IPS-18a (cell line): ENCODE measurements at regions not wholly inside any gene's neighbourhood (a gene's known extent, or its start where the extent isn't known, plus 50 kb on each side); places are given as distances from the start of the nearest gene placed in this dataset.

Source experiments
- H3K27ac ChIP-seq: one replicate; pipeline ENCODE4 v1.5.1; 2013; ENCODE audit warnings: low read length
- H3K27me3 ChIP-seq: one replicate; pipeline ENCODE4 v1.6.1; 2013; ENCODE audit warnings: mild to moderate bottlenecking, low read length; ENCODE audit not compliant: control insufficient read depth, insufficient read depth
- H3K36me3 ChIP-seq: one replicate; pipeline ENCODE4 v1.6.1; 2013; ENCODE audit warnings: low read depth, low read length; ENCODE audit not compliant: control insufficient read depth
- H3K4me1 ChIP-seq: one replicate; pipeline ENCODE4 v1.6.1; 2013; ENCODE audit warnings: low read depth, low read length; ENCODE audit not compliant: control insufficient read depth
- H3K4me3 ChIP-seq: one replicate; pipeline ENCODE4 v1.5.1; 2013; ENCODE audit warnings: low read length
- H3K9ac ChIP-seq: one replicate; pipeline ENCODE4 v1.6.1; 2013; ENCODE audit warnings: mild to moderate bottlenecking, low read length, moderate library complexity
- H3K9me3 ChIP-seq: one replicate; pipeline ENCODE4 v1.6.1; 2013; ENCODE audit warnings: low read depth, low read length; ENCODE audit not compliant: control insufficient read depth

DNA sequence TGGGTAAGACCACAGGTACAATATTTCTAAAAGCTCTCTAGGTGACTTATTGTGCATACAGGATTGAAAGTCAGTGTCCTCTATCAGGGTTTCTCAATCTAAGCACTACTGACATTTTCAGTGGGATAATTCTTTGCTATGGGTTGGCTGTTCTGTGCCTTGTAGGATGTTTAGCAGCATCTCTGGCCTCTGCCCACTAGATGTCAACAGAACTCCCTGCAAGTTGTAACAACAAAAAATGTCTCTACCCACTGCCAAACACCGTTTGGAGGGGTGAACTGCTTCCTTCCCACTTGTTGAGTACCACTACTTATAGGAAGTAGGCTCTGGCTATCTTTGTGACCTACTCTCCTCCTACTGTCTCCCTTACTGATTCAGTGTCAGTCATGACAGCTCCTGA is 90.1 kb upstream of the ZRANB2 start:
- Histone ChIP-seq H3K9ac (no peak overlapping the region), H3K9me3 (no peaks in the 10 kb centered on the region), H3K27me3 (no peaks in the 10 kb centered on the region), H3K4me3 (no peak overlapping the region), H3K36me3 (no peaks in the 10 kb centered on the region), H3K4me1 (peaks cover 6% of the 10 kb centered on the region), H3K27ac (no peak overlapping the region)

GRCh38 chr1:71167505-71167904 is 86.7 kb upstream of the ZRANB2 start:
- no peaks in the 10 kb centered on the region for H3K27me3 ChIP-seq
- no peaks in the 10 kb centered on the region for H3K36me3 ChIP-seq
- no peaks in the 10 kb centered on the region for H3K9me3 ChIP-seq
- no peak overlapping the region for H3K4me3 ChIP-seq
- H3K9ac ChIP-seq = no peak overlapping the region
- peaks cover 6% of the 10 kb centered on the region for H3K4me1 ChIP-seq
- H3K27ac ChIP-seq = no peak overlapping the region

DNA sequence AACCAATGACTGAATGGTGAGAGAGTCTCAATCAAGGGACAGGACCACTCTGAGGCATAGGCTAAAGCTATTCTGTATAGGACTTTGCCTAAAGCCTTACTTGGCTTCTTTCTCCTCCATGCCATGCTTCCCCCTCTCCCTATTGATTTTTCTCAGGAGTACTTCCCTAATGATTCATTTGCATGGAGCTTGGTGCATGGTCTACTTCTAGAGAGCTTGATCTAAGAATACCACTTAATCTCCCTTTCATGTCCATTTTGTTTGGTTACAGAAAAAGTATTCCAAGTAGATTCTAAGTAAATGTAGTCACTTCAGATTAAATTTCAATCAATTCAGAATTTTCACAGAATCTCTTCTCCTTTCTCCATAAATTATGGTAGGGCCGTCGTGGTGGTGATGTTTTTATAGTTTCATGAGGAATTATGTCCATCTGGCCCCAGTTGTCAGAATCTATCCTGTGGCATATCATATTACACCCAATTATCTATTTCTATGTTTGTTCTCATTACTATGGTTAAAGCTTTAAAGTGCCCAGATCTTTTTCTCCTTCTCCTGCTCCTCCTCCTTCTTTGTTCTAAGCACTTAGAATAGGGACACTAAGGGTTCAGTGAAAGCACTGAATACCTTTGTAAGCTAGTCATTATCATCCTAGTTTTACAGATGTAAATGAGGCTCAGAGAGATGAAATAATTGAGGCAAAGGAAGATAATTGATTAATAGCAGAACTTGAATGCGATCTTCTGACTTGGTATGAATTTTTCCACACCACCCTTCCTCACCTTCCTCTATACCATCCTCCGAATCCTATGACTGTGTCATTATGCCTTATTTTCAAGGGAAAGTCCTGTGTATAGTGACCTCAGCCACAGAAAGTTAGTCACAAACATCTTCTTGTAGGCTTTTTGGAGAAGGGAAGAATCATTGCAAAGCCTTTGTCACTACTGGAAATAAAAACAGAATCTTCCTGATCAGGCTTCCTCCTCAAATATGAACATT is 85.6 kb upstream of the ZRANB2 start:
- no peak overlapping the region for H3K9ac ChIP-seq
- no peak overlapping the region for H3K4me3 ChIP-seq
- H3K27me3 ChIP-seq = no peaks in the 10 kb centered on the region
- no peaks in the 10 kb centered on the region for H3K36me3 ChIP-seq
- H3K9me3 ChIP-seq = no peaks in the 10 kb centered on the region
- peaks cover 6% of the 10 kb centered on the region for H3K4me1 ChIP-seq
- no peak overlapping the region for H3K27ac ChIP-seq

DNA sequence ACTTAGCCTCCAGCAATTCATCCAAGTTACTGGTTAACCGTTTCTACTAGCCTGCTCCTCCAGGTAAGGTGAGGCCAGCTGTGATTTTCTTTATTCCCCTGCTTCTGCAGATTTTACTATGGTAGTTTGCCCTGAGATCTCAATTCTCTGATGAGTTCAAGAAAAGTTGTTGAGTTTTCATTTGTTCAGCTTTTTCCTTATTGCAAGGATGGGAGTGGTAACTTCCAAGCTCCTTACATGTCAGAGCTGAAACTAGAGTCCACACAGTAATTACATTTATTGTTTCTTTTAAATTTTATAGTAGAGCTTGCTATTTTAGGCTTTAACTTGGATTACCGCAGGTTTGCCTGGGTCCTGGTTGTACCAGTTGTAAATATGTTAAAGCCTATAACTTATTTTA is 76.9 kb upstream of the ZRANB2 start:
- no peak overlapping the region for H3K9ac ChIP-seq
- H3K27me3 ChIP-seq = no peaks in the 10 kb centered on the region
- H3K36me3 ChIP-seq = no peaks in the 10 kb centered on the region
- H3K9me3 ChIP-seq = no peaks in the 10 kb centered on the region
- no peak overlapping the region for H3K27ac ChIP-seq
- H3K4me1 ChIP-seq = no peaks in the 10 kb centered on the region
- no peak overlapping the region for H3K4me3 ChIP-seq

- Histone ChIP-seq H3K4me1 (no peaks in the 10 kb centered on the region), H3K9ac (no peak overlapping the region), H3K9me3 (no peaks in the 10 kb centered on the region), H3K36me3 (no peaks in the 10 kb centered on the region), H3K27ac (no peak overlapping the region), H3K4me3 (no peak overlapping the region), H3K27me3 (no peaks in the 10 kb centered on the region)
Observed at GRCh38 chr1:71157151-71157550, 76.3 kb upstream of the ZRANB2 start.

- Histone ChIP-seq H3K27me3 (no peaks in the 10 kb centered on the region), H3K27ac (no peak overlapping the region), H3K4me3 (no peak overlapping the region), H3K9ac (no peak overlapping the region), H3K36me3 (no peaks in the 10 kb centered on the region), H3K4me1 (no peaks in the 10 kb centered on the region), H3K9me3 (no peaks in the 10 kb centered on the region)
Observed at GRCh38 chr1:71156590-71156989, 75.8 kb upstream of the ZRANB2 start.

GRCh38 chr1:71154429-71154828 is 73.6 kb upstream of the ZRANB2 start:
- H3K4me3 ChIP-seq = no peak overlapping the region
- no peaks in the 10 kb centered on the region for H3K36me3 ChIP-seq
- no peaks in the 10 kb centered on the region for H3K27me3 ChIP-seq
- H3K27ac ChIP-seq = no peak overlapping the region
- no peak overlapping the region for H3K9ac ChIP-seq
- H3K4me1 ChIP-seq = no peaks in the 10 kb centered on the region
- no peaks in the 10 kb centered on the region for H3K9me3 ChIP-seq

GRCh38 chr1:71153826-71154225 is 73.0 kb upstream of the ZRANB2 start:
- Histone ChIP-seq H3K4me1 (no peaks in the 10 kb centered on the region), H3K9ac (no peak overlapping the region), H3K27ac (no peak overlapping the region), H3K27me3 (no peaks in the 10 kb centered on the region), H3K9me3 (no peaks in the 10 kb centered on the region), H3K4me3 (no peak overlapping the region), H3K36me3 (no peaks in the 10 kb centered on the region)

- H3K4me3 ChIP-seq = no peak overlapping the region
- no peaks in the 10 kb centered on the region for H3K9me3 ChIP-seq
- no peaks in the 10 kb centered on the region for H3K4me1 ChIP-seq
- H3K36me3 ChIP-seq = no peaks in the 10 kb centered on the region
- no peak overlapping the region for H3K9ac ChIP-seq
- H3K27me3 ChIP-seq = no peaks in the 10 kb centered on the region
- H3K27ac ChIP-seq = no peak overlapping the region
Observed at GRCh38 chr1:71147637-71148360, 67.0 kb upstream of the ZRANB2 start.

GRCh38 chr1:71135571-71135970 is 54.7 kb upstream of the ZRANB2 start:
- H3K4me1 ChIP-seq = no peaks in the 10 kb centered on the region
- no peak overlapping the region for H3K9ac ChIP-seq
- H3K9me3 ChIP-seq = peaks cover 14% of the 10 kb centered on the region
- no peak overlapping the region for H3K4me3 ChIP-seq
- no peaks in the 10 kb centered on the region for H3K36me3 ChIP-seq
- no peaks in the 10 kb centered on the region for H3K27me3 ChIP-seq
- no peak overlapping the region for H3K27ac ChIP-seq
